GM19372 (cell line): ENCODE measurements at regions not wholly inside any gene's neighbourhood (a gene's known extent, or its start where the extent isn't known, plus 50 kb on each side); places are given as distances from the start of the nearest gene placed in this dataset.

Experiments used
- ATAC-seq: cut with Tn5 transposase; IDR thresholded peaks from one replicate; pipeline ENCODE4 v1.9.1; 2021; ENCODE audit warnings: mild to moderate bottlenecking, low read depth, moderate library complexity; ENCODE audit not compliant: unreplicated experiment

- ATAC-seq, result no peak
Observed at GRCh38 chr13:85500696-85501256, 298.4 kb downstream of the SLITRK6 start.

GRCh38 chr13:85498774-85499173 lies 300.4 kb downstream of the SLITRK6 start:
- ATAC-seq, result no peak

- ATAC-seq, result no peak
Observed at GRCh38 chr13:85497652-85498051, 301.6 kb downstream of the SLITRK6 start.

- no peak for ATAC-seq
Observed at GRCh38 chr13:85492283-85492682, 306.9 kb downstream of the SLITRK6 start.

- no peak for ATAC-seq
Observed at GRCh38 chr13:85486663-85487062, 312.6 kb downstream of the SLITRK6 start.

- no peak for ATAC-seq
Observed at GRCh38 chr13:85473144-85473543, 326.1 kb downstream of the SLITRK6 start.

- ATAC-seq, result no peak
Observed at GRCh38 chr13:85469320-85469719, 329.9 kb downstream of the SLITRK6 start.

- ATAC-seq, result no peak
Observed at GRCh38 chr13:85462792-85463425, 336.3 kb downstream of the SLITRK6 start.

GRCh38 chr13:85461621-85462020 lies 337.6 kb downstream of the SLITRK6 start:
- no peak for ATAC-seq

- no peak for ATAC-seq
Observed at GRCh38 chr13:85445534-85445933, 353.7 kb downstream of the SLITRK6 start.

GRCh38 chr13:85441975-85442374 lies 357.2 kb downstream of the SLITRK6 start:
- no peak for ATAC-seq

- no peak for ATAC-seq
Observed at GRCh38 chr13:85441364-85441763, 357.9 kb downstream of the SLITRK6 start.

- no peak for ATAC-seq
Observed at GRCh38 chr13:85436029-85436428, 363.2 kb downstream of the SLITRK6 start.

GRCh38 chr13:85434927-85435326 lies 364.3 kb downstream of the SLITRK6 start:
- ATAC-seq, result no peak

- ATAC-seq, result no peak
Observed at GRCh38 chr13:85432881-85433280, 366.3 kb downstream of the SLITRK6 start.

GRCh38 chr13:85431720-85432119 lies 367.5 kb downstream of the SLITRK6 start:
- no peak for ATAC-seq

GRCh38 chr13:85430216-85430794 lies 368.9 kb downstream of the SLITRK6 start:
- no peak for ATAC-seq

GRCh38 chr13:85427416-85427815 lies 371.8 kb downstream of the SLITRK6 start:
- ATAC-seq, result no peak

GRCh38 chr13:85420136-85420535 lies 379.1 kb downstream of the SLITRK6 start:
- no peak for ATAC-seq

GRCh38 chr13:85419611-85420010 lies 379.6 kb downstream of the SLITRK6 start:
- no peak for ATAC-seq

GRCh38 chr13:85417807-85418206 lies 381.4 kb downstream of the SLITRK6 start:
- no peak for ATAC-seq

GRCh38 chr13:85413664-85414063 lies 385.6 kb downstream of the SLITRK6 start:
- no peak for ATAC-seq
